ENCODE measurements at regions not wholly inside any gene's neighbourhood (a gene's known extent, or its start where the extent isn't known, plus 50 kb on each side); places are given as distances from the start of the nearest gene placed in this dataset.
"Not testable (repeated sequence)": the region's sequence is repeated elsewhere in the genome, so short reads cannot be mapped to it uniquely, and the experiment has no call there.

DNA sequence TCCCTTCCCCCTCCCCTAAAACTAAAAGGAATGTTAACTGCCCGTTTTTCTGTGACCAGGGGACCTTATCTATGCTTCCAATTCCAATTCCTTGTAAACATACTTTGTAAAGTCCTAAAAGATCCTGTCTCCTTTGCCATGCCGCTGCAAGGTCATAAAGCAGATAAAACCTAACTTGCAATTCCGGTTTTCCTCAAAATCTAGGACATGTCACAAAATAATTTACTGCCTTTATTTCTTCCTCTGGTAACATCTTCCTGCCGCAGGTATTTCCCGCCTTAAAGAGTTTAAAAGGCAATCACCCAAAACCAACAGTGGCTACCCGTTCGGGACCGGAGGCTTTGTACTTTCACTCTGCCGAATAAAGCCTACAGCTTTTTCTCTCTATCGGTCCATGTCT is 1248.6 kb upstream of the CDH9 start:
- CTCF ChIA-PET, result not testable (repeated sequence)

DNA sequence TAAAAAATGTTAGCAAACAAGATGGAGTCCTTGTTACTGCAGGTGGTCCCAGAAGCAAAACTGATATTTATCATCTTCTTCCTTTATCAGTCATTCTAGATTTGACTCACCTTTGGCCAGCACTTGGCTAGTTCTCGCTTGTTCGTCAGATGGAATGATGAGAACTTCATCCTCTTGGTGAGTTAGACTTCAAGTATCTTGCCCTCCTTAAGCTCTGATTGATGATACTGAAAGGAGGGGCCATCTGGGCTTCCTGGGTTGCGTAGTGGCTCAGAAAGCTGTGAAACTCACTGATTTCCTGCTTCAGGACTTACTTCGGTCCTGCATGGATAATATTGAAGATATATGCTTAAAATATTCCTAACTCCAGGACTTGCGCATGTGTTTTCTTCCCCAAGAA is 1248.2 kb upstream of the CDH9 start:
- no peaks in the 10 kb centered on the region for H3K36me3 ChIP-seq (ENCODE audit: control insufficient read depth in 2 of 2, extremely low read depth in 1 of 2, insufficient read depth in 2 of 2, low read length in 2 of 2)
- H3K27ac ChIP-seq (ENCODE audit: insufficient read depth, low read depth, low read length), result no peak overlapping the region
- no peak for FAIRE-seq
- CTCF ChIA-PET, result no interaction called here
- TF ChIP-seq JUN (IDR thresholded peaks at IDR 0.05; ENCODE audit: borderline replicate concordance, insufficient read depth, insufficient read length, low read depth) (no peak), FOS (IDR thresholded peaks at IDR 0.05; ENCODE audit: borderline replicate concordance, insufficient read depth, low read length) (no peak), MYC (IDR thresholded peaks at IDR 0.05; ENCODE audit: low read depth, low read length) (no peak)
- TF ChIP-seq, protein P1, sequence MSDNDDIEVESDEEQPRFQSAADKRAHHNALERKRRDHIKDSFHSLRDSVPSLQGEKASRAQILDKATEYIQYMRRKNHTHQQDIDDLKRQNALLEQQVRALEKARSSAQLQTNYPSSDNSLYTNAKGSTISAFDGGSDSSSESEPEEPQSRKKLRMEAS (IDR thresholded peaks at IDR 0.05; ENCODE audit: insufficient read depth, insufficient read length), result no peak
- no peaks in the 10 kb centered on the region for H4K20me1 ChIP-seq (replicated peaks; ENCODE audit: control insufficient read depth, extremely low read depth, insufficient read depth, low read length)
- no peak for DNase-seq (ENCODE audit: low read depth, low spot score)
- H3K79me2 ChIP-seq (ENCODE audit: control insufficient read depth, insufficient read depth, low read length), result no peaks in the 10 kb centered on the region
- intact Hi-C loops (cut with micrococcal nuclease), result no loop called here
- H3K27me3 ChIP-seq (ENCODE audit: control insufficient read depth in 2 of 2, insufficient read depth in 2 of 2, low read length in 2 of 2), result no peaks in the 10 kb centered on the region
- BruUV-seq (replicated peaks), result no TSS peak
- POLR2A ChIA-PET, result no interaction called here
- H3K9me1 ChIP-seq (replicated peaks; ENCODE audit: control insufficient read depth, extremely low read depth, insufficient read depth, low read length), result no peaks in the 10 kb centered on the region
- no peak overlapping the region for H3K4me3 ChIP-seq (replicated peaks in 1 of 3; ENCODE audit: insufficient read depth in 1 of 3, low read depth in 1 of 3, low read length in 3 of 3)
- no peak overlapping the region for H3K4me2 ChIP-seq (ENCODE audit: insufficient read depth, low read length)
- H3K4me1 ChIP-seq (ENCODE audit: control insufficient read depth, extremely low read depth, insufficient read depth, low read length), result no peaks in the 10 kb centered on the region
- H2AFZ ChIP-seq (ENCODE audit: low read depth, low read length), result no peak overlapping the region
- H3K9me3 ChIP-seq (replicated peaks; ENCODE audit: control insufficient read depth, insufficient read depth, low read length), result no peaks in the 10 kb centered on the region
- no peak overlapping the region for H3K9ac ChIP-seq (replicated peaks; ENCODE audit: extremely low read depth, insufficient read depth, low read length)
- dilution Hi-C loops (cut with MboI; ENCODE audit: extremely low pct_ligation_motif_present, low sequenced_read_pairs), result no loop called here

More for the DNA sequence above, 1248.6 kb upstream of the CDH9 start:
- H3K4me2 ChIP-seq (ENCODE audit: insufficient read depth, low read length); H4K20me1 ChIP-seq (replicated peaks; ENCODE audit: control insufficient read depth, extremely low read depth, insufficient read depth, low read length); H3K4me3 ChIP-seq (replicated peaks in 1 of 3; ENCODE audit: insufficient read depth in 1 of 3, low read depth in 1 of 3, low read length in 3 of 3); POLR2A ChIA-PET; FAIRE-seq; H3K9me1 ChIP-seq (replicated peaks; ENCODE audit: control insufficient read depth, extremely low read depth, insufficient read depth, low read length); BruUV-seq (replicated peaks); H3K4me1 ChIP-seq (ENCODE audit: control insufficient read depth, extremely low read depth, insufficient read depth, low read length); H3K79me2 ChIP-seq (ENCODE audit: control insufficient read depth, insufficient read depth, low read length); intact Hi-C loops (cut with micrococcal nuclease); H3K9me3 ChIP-seq (replicated peaks; ENCODE audit: control insufficient read depth, insufficient read depth, low read length); dilution Hi-C loops (cut with MboI; ENCODE audit: extremely low pct_ligation_motif_present, low sequenced_read_pairs); H3K27ac ChIP-seq (ENCODE audit: insufficient read depth, low read depth, low read length); DNase-seq (ENCODE audit: low read depth, low spot score); H3K27me3 ChIP-seq (ENCODE audit: control insufficient read depth in 2 of 2, insufficient read depth in 2 of 2, low read length in 2 of 2); H3K9ac ChIP-seq (replicated peaks; ENCODE audit: extremely low read depth, insufficient read depth, low read length); H3K36me3 ChIP-seq (ENCODE audit: control insufficient read depth in 2 of 2, extremely low read depth in 1 of 2, insufficient read depth in 2 of 2, low read length in 2 of 2); H2AFZ ChIP-seq (ENCODE audit: low read depth, low read length): not testable (repeated sequence)

All from endothelial cell of umbilical vein (primary cell).